Activated CD4-positive, alpha-beta T cell treated with anti-CD3 and anti-CD28 coated beads for 1 hour (primary cell): ENCODE measurements at regions not wholly inside any gene's neighbourhood (a gene's known extent, or its start where the extent isn't known, plus 50 kb on each side); places are given as distances from the start of the nearest gene placed in this dataset.

Experiments
- DNase-seq: peaks from one replicate; pipeline ENCODE4 v3.0.0-alpha.2; 2020

GRCh38 chr6:44682987-44683779 lies 295.7 kb downstream of the CDC5L start:
- DNase-seq, result no peak

- no peak for DNase-seq
Measured at GRCh38 chr6:44685213-44685612, 297.7 kb downstream of the CDC5L start.

GRCh38 chr6:44696099-44696498 lies 308.6 kb downstream of the CDC5L start:
- no peak for DNase-seq

GRCh38 chr6:44696686-44697085 lies 309.2 kb downstream of the CDC5L start:
- DNase-seq, result no peak

- no peak for DNase-seq
Measured at GRCh38 chr6:44697327-44697726, 309.8 kb downstream of the CDC5L start.

GRCh38 chr6:44698602-44699001 lies 311.1 kb downstream of the CDC5L start:
- no peak for DNase-seq

- DNase-seq, result no peak
Measured at GRCh38 chr6:44699082-44699481, 311.6 kb downstream of the CDC5L start.

GRCh38 chr6:44699851-44700250 lies 312.3 kb downstream of the CDC5L start:
- no peak for DNase-seq

GRCh38 chr6:44700422-44700821 lies 312.9 kb downstream of the CDC5L start:
- DNase-seq, result no peak

GRCh38 chr6:44701038-44701636 lies 313.6 kb downstream of the CDC5L start:
- no peak for DNase-seq

- no peak for DNase-seq
Measured at GRCh38 chr6:44701637-44702101, 314.2 kb downstream of the CDC5L start.

- no peak for DNase-seq
Measured at GRCh38 chr6:44702292-44702691, 314.8 kb downstream of the CDC5L start.

GRCh38 chr6:44704240-44705150 lies 317.0 kb downstream of the CDC5L start:
- DNase-seq, result no peak

- DNase-seq, result no peak
Measured at GRCh38 chr6:44705596-44705995, 318.1 kb downstream of the CDC5L start.

GRCh38 chr6:44706011-44706410 lies 318.5 kb downstream of the CDC5L start:
- no peak for DNase-seq

- DNase-seq, result no peak
Measured at GRCh38 chr6:44708208-44708607, 320.7 kb downstream of the CDC5L start.

- no peak for DNase-seq
Measured at GRCh38 chr6:44712353-44713111, 325.0 kb downstream of the CDC5L start.

- no peak for DNase-seq
Measured at GRCh38 chr6:44715188-44715587, 327.7 kb downstream of the CDC5L start.

GRCh38 chr6:44715925-44716324 lies 328.4 kb downstream of the CDC5L start:
- no peak for DNase-seq

- DNase-seq, result no peak
Measured at GRCh38 chr6:44717431-44717830, 329.9 kb downstream of the CDC5L start.

GRCh38 chr6:44721954-44722578 lies 334.6 kb downstream of the CDC5L start:
- DNase-seq, result no peak

GRCh38 chr6:44722736-44723135 lies 335.2 kb downstream of the CDC5L start:
- DNase-seq, result no peak
